MM.1S (cell line): ENCODE measurements at regions not wholly inside any gene's neighbourhood (a gene's known extent, or its start where the extent isn't known, plus 50 kb on each side); places are given as distances from the start of the nearest gene placed in this dataset.

Experiments used
- DNase-seq: peaks from one replicate; pipeline ENCODE4 v3.0.0-alpha.2; 2015
- H2AFZ ChIP-seq: fragments of 300-600 bp; sonication (generic); 2 replicates; pipeline ENCODE4 v1.6.0; 2016; ENCODE audit warnings: antibody characterized with exemption, low read length
- H3F3A ChIP-seq: fragments of 300-600 bp; sonication (generic); 2 replicates; pipeline ENCODE4 v1.6.1; 2016; ENCODE audit warnings: mild to moderate bottlenecking, antibody characterized with exemption, low read length, moderate library complexity, mixed read lengths; ENCODE audit not compliant: insufficient read depth
- H3K27ac ChIP-seq: fragments of 300-600 bp; sonication (generic); 2 replicates; pipeline ENCODE4 v1.5.1; 2016; ENCODE audit warnings: mild to moderate bottlenecking, low read length
- H3K27me3 ChIP-seq: fragments of 300-600 bp; sonication (generic); replicated peaks from 2 replicates; pipeline ENCODE4 v1.6.0; 2016; ENCODE audit warnings: low read length; ENCODE audit not compliant: insufficient read depth
- H3K36me3 ChIP-seq: fragments of 300-600 bp; sonication (generic); replicated peaks from 2 replicates; pipeline ENCODE4 v1.6.1; 2016; ENCODE audit warnings: mild to moderate bottlenecking, low read length, mixed read lengths; ENCODE audit not compliant: insufficient read depth
- H3K4me1 ChIP-seq: fragments of 300-600 bp; sonication (generic); 2 replicates; pipeline ENCODE4 v1.6.1; 2016; ENCODE audit warnings: low read length, mixed read lengths
- H3K4me2 ChIP-seq: fragments of 300-600 bp; sonication (generic); 2 replicates; pipeline ENCODE4 v1.6.0; 2016; ENCODE audit warnings: low read depth, low read length
- H3K4me3 ChIP-seq: fragments of 300-600 bp; sonication (generic); 2 replicates; pipeline ENCODE4 v1.5.1; 2016; ENCODE audit warnings: low read length, mixed read lengths
- H3K79me2 ChIP-seq: fragments of 300-600 bp; sonication (generic); 2 replicates; pipeline ENCODE4 v1.6.1; 2016; ENCODE audit warnings: mixed run types, low read length, mixed read lengths
- H3K9ac ChIP-seq: fragments of 300-600 bp; sonication (generic); 2 replicates; pipeline ENCODE4 v1.6.1; 2016; ENCODE audit warnings: low read length, mixed read lengths
- H3K9me2 ChIP-seq: fragments of 300-600 bp; sonication (generic); replicated peaks from 2 replicates; pipeline ENCODE4 v1.6.1; 2016; ENCODE audit warnings: mild to moderate bottlenecking, low read length, mixed read lengths; ENCODE audit not compliant: insufficient read depth
- H3K9me3 ChIP-seq: fragments of 300-600 bp; sonication (generic); replicated peaks from 2 replicates; pipeline ENCODE4 v1.6.1; 2016; ENCODE audit warnings: mild to moderate bottlenecking, low read length, mixed read lengths; ENCODE audit not compliant: insufficient read depth
- H4K20me1 ChIP-seq: fragments of 300-600 bp; sonication (generic); 2 replicates; pipeline ENCODE4 v1.6.1; 2016; ENCODE audit warnings: mild to moderate bottlenecking, low read length, moderate library complexity, mixed read lengths; ENCODE audit not compliant: insufficient read depth
- EZH2 ChIP-seq: fragments of 300-600 bp; sonication (generic); optimal IDR thresholded peaks from 2 replicates; pipeline ENCODE3; 2017; ENCODE audit warnings: low read depth, mild to moderate bottlenecking, antibody characterized with exemption, low read length, mixed read lengths
- EZH2phosphoT487 ChIP-seq: fragments of 300-600 bp; sonication (generic); IDR thresholded peaks from 2 replicates; pipeline ENCODE4 v1.6.1; 2018; ENCODE audit warnings: antibody characterized with exemption, low read length
- TF ChIP-seq, protein P1 (sequence below): fragments of 300-600 bp; sonication (generic); IDR thresholded peaks from 2 replicates; pipeline ENCODE4 v1.5.1; 2016; ENCODE audit warnings: antibody characterized with exemption, low read length, mixed read lengths

DNA sequence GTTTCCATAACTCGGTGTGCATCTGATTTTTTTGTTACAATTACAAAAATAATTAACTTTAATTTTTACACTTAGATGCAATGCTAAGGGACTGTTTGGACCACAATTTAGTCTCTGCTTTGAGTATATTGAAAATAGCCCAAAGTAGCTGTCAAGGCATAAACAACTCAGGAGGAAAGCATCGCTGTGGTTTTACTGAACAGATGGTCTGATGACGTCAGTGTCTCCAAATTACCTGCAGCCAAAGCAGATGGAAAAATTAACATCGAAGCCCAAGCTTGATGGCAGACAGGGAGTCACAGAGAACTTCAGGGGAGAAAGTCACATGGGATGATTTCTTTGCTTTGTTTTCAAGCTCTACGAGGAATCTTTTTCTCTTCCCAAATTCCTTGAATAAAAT, 83.1 kb upstream of the PLCL2 start:
- Histone ChIP-seq H3K4me2 (peak overlapping the region; percentile 42; the same call in 1 of the 2 replicates), H3K4me3 (no peak overlapping the region), H3K9me3 (no peaks in the 10 kb centered on the region), H4K20me1 (no peaks in the 10 kb centered on the region), H3K27ac (peak overlapping the region; percentile 47; the same call in 1 of the 2 replicates), H3K9me2 (no peaks in the 10 kb centered on the region), H3K79me2 (no peaks in the 10 kb centered on the region), H3K27me3 (no peaks in the 10 kb centered on the region), H3F3A (no peaks in the 10 kb centered on the region; the same call in 1 of the 2 replicates), H3K9ac (no peak overlapping the region; the same call in 1 of the 2 replicates), H3K4me1 (peaks cover 14% of the 10 kb centered on the region), H3K36me3 (no peaks in the 10 kb centered on the region), H2AFZ (no peak overlapping the region)
- TF ChIP-seq EZH2 (no peak), EZH2phosphoT487 (no peak)
- TF ChIP-seq, protein P1, sequence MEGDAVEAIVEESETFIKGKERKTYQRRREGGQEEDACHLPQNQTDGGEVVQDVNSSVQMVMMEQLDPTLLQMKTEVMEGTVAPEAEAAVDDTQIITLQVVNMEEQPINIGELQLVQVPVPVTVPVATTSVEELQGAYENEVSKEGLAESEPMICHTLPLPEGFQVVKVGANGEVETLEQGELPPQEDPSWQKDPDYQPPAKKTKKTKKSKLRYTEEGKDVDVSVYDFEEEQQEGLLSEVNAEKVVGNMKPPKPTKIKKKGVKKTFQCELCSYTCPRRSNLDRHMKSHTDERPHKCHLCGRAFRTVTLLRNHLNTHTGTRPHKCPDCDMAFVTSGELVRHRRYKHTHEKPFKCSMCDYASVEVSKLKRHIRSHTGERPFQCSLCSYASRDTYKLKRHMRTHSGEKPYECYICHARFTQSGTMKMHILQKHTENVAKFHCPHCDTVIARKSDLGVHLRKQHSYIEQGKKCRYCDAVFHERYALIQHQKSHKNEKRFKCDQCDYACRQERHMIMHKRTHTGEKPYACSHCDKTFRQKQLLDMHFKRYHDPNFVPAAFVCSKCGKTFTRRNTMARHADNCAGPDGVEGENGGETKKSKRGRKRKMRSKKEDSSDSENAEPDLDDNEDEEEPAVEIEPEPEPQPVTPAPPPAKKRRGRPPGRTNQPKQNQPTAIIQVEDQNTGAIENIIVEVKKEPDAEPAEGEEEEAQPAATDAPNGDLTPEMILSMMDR, result no peak
- DNase-seq, result peak; percentile 44

- no peak for DNase-seq
- peaks cover 14% of the 10 kb centered on the region for H3K4me1 ChIP-seq
- no peaks in the 10 kb centered on the region for H3K36me3 ChIP-seq
- H3K4me2 ChIP-seq, result no peak overlapping the region
- no peaks in the 10 kb centered on the region for H3K9me2 ChIP-seq
- H3K9me3 ChIP-seq, result no peaks in the 10 kb centered on the region
- no peaks in the 10 kb centered on the region for H4K20me1 ChIP-seq
- TF ChIP-seq EZH2phosphoT487 (no peak), EZH2 (no peak)
- H3K4me3 ChIP-seq, result no peak overlapping the region
- H2AFZ ChIP-seq, result no peak overlapping the region
- H3K79me2 ChIP-seq, result no peaks in the 10 kb centered on the region
- H3K27me3 ChIP-seq, result no peaks in the 10 kb centered on the region
- H3K27ac ChIP-seq, result no peak overlapping the region
- H3K9ac ChIP-seq, result no peak overlapping the region
- H3F3A ChIP-seq, result no peaks in the 10 kb centered on the region; the same call in 1 of the 2 replicates
These were observed 82.4 kb upstream of the PLCL2 start for GRCh38 chr3:16802389-16802788.

GRCh38 chr3:16803019-16803418, 81.7 kb upstream of the PLCL2 start:
- no peaks in the 10 kb centered on the region; the same call in 1 of the 2 replicates for H3F3A ChIP-seq
- no peak for DNase-seq

DNA sequence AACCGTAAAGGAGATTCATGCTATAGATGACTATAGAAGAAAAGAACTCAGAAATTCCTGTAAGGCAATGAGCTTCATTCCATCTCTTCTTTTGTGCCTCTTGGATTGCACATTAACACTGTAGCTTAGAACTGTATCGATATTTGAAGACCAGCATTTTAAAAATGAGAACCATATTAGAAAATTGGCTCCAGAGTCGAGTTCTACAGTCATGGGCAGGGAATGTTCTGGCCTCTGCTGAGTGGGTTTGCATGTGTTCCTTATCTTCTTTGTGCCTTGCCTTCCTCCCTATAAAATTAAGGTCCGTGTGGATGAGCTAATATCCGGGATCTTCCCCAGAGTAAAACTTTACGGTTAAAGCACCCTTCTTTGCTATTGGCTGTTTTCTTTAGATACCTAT, 77.4 kb upstream of the PLCL2 start:
- Histone ChIP-seq H3K36me3 (no peaks in the 10 kb centered on the region), H3K27me3 (no peaks in the 10 kb centered on the region), H3K4me3 (no peak overlapping the region), H4K20me1 (no peaks in the 10 kb centered on the region), H3K9me2 (no peaks in the 10 kb centered on the region), H3K27ac (no peak overlapping the region), H3K4me2 (no peak overlapping the region), H2AFZ (no peak overlapping the region), H3K9me3 (no peaks in the 10 kb centered on the region), H3K9ac (no peak overlapping the region), H3F3A (no peaks in the 10 kb centered on the region), H3K79me2 (no peaks in the 10 kb centered on the region), H3K4me1 (no peaks in the 10 kb centered on the region)
- TF ChIP-seq, protein P1, result no peak
- no peak for TF ChIP-seq EZH2
- TF ChIP-seq EZH2phosphoT487, result no peak
- no peak for DNase-seq

More at GRCh38 chr3:16803019-16803418, 81.7 kb upstream of the PLCL2 start:
- Histone ChIP-seq H2AFZ (no peak overlapping the region), H3K27ac (no peak overlapping the region), H3K9ac (no peak overlapping the region), H3K4me3 (no peak overlapping the region), H4K20me1 (no peaks in the 10 kb centered on the region), H3K27me3 (no peaks in the 10 kb centered on the region), H3K79me2 (no peaks in the 10 kb centered on the region), H3K4me1 (peaks cover 14% of the 10 kb centered on the region), H3K9me3 (no peaks in the 10 kb centered on the region), H3K36me3 (no peaks in the 10 kb centered on the region), H3K9me2 (no peaks in the 10 kb centered on the region), H3K4me2 (no peak overlapping the region)
- TF ChIP-seq EZH2phosphoT487 (no peak), EZH2 (no peak)
- TF ChIP-seq, protein P1, result no peak
